GM21576 (cell line): ENCODE measurements at regions not wholly inside any gene's neighbourhood (a gene's known extent, or its start where the extent isn't known, plus 50 kb on each side); places are given as distances from the start of the nearest gene placed in this dataset.

Experiments
- ATAC-seq: cut with Tn5 transposase; IDR thresholded peaks from one replicate; pipeline ENCODE4 v1.9.1; 2021; ENCODE audit warnings: mild to moderate bottlenecking, moderate library complexity; ENCODE audit not compliant: unreplicated experiment

DNA sequence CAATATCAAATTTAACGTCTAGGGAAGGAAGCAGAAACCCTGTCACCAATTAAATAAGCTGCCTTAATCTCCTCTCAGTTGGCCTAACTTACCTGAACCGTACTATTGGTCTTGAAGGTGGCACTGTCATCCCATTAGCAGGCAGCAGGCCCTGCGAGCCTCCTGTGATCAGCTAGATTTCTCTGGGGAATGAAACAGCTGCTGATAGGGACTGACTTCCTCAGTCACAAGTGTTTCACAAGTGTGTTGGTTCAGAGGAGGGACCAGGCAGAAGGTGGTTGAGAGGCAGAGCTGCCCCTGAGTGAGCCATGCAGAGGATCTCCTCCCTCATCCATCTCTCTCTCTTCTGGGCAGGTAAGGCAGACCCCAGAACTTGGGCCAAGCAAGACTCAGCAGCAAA lies 166.8 kb downstream of the DAD1 start:
- no peak for ATAC-seq

DNA sequence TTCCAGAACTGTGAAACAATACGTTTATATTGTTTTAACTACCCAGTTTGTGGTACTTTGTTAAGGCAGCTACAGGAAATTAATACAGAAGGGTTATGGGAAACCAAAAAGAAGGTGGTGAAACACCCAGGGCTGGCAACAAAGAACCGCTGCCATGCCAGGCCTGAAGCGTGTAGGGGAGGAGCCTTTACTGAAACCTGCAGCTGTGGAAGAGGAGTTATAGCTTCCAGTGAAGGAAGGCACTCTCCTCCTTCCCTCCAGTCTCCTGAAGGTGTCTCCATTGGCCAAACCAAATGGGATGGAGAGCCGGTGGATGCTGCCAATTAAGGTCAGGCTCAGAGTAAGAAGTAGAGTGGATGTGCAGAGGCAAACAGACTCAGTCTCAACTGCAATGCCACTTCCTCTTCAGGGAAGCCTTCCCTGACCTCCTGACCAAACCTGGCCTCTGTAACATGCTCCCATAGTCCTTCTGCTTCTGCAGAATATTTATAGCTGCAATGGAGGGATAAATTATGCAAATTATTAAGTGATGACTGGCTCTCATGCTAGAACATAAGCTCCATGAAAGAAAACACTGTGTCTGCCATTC lies 168.3 kb downstream of the DAD1 start:
- ATAC-seq = no peak

DNA sequence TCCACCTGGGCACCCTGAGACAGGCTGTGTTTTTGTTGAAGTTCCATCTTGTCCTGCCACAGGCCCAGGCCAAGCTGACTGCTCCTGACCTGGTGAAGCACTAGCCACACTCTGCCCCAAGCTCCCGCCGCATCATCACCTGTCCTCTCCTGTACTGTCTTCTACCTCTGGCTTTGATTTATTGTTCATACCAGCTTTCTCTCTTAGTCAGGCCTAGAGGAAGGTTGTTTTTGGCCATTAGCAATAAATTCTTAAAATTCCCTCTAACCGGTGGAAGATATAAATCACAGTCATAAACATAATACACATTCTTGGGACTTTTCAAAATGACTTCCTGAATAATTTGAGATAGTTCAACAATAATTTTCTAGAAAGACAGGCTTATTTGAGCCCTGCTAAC lies 169.4 kb downstream of the DAD1 start:
- ATAC-seq = no peak

DNA sequence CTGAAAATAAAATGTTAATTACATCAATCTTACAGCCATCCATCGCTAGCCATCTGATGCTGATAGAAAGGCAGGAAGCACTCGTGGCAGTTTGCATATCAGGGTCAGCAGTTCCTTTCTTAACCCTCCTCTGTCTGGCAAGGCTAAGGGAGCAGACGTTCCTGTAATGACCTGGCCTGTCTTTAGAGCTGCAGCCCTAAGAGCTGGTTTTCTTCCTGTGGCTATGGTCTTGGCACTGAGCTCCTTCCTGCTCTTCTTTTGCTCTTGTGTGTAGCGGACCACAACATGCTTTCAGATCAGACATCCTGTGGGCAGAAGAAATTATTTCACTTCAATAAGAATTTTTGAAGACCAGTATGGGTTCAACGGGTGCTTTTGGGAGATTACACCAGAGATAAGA lies 170.4 kb downstream of the DAD1 start:
- ATAC-seq = no peak

DNA sequence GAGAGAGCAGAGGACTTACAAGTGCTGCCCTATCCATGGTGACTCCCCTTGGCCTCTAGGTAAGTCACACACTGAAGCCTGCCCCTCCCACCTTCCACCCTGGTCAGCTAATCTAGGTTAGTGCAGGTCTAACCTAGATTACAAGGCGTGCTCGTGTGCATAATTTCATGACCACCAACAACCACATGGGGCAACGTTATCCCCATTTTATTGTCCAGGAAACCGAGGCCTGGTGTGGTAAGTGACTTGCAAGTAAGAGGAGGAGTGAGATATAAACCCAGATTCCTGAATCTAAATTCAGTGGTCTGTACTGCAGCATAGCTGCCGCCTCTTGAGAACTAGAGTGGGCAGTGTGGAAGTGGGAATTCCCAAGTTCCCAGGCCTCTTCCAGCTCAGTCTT lies 171.1 kb downstream of the DAD1 start:
- ATAC-seq = no peak

DNA sequence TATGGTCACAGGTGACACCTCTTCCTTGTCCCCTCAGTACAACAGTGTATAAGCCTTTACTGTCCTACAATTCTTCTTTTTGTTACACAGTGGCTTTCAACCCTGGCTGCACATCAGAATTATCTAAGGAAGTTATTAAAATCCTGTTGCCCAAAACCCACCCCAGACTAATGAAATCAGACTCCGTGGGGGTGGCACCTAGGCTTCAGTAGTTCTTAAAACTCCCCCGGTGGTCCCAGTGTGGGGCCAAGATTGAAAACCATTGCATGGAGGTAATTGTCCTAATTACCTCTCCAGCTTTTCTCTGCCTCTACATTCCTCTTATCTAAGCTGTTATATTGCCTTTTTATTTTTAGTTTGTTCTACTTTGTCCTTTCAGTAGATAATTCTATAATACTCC lies 172.8 kb downstream of the DAD1 start:
- ATAC-seq = no peak

DNA sequence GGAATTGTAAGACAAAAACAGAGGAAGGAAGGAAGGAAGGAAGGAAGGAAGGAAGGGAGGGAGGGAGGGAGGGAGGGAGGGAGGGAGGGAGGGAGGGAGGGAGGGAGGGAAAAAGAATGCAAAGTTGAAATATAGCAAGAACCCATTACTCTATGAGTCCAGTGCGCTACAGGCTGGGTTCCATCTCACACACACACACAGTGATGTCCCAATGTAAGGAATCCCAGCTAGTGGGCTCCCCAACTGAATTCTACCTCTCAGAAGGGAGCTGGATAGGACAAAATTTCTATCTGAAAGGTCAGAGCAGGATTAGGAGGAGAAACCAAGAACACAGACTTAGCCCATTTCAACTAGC lies 173.4 kb downstream of the DAD1 start:
- no peak for ATAC-seq

DNA sequence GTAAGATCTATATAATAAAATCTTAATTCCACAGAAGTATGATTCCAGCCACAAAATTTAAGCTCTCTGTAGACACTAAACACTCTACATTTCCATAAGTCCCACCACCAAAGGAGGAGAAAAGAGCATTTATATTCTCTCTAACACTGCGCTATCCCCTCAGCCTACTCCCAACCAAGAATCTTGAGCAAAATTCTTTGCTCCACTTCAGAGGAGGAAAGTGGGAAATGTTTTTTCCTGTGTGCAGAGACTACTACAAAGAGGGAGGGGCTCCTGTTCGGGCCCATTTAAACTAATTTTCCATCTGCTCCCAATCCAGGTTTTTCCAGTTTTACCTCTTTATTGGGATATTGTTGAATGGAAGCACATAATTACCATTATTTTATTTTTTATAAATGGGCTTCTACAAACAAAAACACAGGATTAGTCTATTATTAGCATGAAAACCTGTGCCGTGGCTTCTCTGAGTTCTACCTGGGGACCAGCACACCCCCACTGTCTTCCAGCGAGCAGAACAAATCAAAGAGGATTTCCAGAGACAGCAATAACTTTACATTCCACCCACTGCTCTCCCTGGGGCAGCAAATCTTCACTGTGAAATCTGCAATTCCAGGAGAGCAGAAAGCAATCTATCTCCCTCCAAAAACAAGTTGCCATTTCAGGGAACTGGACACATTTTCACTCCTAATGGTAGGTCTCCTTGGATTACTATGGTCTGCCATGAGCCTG lies 174.0 kb downstream of the DAD1 start:
- ATAC-seq = no peak

DNA sequence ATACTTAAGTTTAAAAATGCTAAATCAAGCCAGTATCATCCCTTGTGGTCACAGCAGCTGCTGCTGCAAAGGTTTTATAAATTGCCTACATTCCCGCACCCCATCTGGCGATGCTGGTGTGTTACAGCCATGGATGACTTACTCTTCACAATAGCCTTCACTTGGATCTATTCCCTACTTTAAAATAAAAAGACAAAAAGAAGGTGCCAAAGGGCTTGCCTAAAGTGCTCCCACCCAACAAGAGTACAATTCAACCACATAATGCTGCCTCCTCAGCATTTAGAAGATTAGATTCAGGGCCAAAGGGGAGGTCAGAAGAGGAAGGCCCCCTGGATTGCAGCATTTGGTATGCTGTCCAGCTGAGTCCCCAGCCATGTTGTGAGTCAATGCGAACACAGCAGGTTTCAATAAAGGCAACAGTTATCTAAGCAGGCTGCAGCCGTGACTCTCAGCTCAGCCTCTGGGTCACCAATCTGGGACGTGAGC lies 176.1 kb downstream of the DAD1 start:
- ATAC-seq = no peak

DNA sequence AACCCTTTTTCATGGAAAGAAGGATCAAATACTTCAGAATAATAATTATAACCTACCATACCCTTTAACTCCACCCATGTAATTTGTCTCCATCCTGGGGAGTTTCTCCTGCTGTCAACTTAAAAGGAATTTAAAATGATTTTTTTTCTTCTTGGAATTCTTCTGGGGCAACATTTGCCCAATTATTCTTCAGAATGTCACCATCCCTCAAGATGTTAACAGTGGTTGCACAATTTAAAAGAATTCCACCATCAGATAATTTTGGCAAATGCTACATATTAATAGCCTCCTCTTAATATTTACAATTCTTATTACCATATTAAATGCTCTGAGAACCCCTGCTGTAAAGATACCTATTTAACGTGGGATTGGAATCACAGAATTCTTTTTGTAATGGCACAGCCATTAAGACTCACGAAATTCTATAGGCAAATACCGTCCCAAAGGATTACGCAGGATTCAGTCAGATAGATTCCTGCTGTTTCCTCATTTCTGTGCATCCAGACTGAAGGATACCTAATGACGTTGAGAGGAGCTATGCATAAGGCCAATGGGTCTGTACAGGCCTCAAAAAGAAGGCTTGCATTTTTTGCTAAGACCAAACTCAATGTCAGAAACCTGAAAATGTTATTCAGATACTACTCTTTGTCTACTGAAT lies 177.5 kb downstream of the DAD1 start:
- ATAC-seq = no peak

DNA sequence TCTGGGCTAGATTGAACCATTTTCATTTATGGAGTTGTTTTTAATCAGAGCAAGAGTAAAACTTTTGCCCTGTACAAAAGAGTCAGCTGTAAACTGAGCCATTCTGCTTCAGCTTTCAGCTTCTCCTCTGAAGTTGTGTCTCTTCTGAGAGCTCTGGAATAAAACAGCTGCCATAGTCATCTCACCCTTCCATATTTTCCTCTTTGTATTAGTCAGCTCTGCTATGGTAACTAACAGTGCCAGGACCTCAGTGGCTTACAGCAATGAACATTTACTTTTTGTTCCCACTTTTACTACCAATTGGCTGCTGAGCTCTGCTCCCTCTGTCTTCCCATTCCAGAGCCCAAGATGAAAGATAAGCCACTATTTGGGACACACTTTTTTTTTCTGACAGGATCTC lies 178.5 kb downstream of the DAD1 start:
- ATAC-seq = no peak

DNA sequence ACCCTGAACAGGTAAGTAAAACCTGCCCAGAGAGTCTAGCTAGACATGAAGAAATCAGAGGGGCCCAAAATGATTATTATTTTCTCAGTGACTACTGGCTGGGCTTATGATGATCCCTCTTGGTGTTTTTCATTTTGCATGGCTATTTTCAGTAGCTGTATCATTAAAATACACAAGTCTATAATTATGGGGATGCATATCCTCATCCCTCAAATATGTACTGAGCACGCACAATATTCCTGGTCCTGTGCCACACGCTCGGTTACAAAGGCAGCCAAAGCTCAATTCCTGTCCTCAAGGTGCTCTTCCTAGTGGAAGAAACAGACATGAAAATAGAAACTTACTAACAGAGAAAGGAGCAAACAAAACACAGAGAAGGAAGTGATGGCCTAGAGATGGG lies 180.0 kb downstream of the DAD1 start:
- ATAC-seq = no peak

DNA sequence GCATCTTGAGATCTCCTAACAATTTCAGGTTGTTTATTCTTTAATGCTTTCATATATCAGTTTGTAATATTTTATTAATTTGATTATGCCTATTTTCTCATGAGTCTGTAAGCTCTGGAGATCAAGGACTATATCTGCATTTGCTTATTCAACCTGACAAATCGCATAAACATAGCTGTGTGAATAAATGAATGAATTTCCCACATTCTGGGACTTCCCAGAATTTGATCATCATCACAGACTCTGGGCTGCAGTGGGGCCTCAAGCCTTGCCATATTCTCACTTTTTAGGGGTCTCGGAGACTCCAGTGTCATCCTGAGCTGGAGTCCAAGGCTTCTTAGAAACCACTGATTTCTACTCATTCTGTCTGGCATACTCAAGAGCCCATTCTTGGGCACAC lies 180.5 kb downstream of the DAD1 start:
- no peak for ATAC-seq

DNA sequence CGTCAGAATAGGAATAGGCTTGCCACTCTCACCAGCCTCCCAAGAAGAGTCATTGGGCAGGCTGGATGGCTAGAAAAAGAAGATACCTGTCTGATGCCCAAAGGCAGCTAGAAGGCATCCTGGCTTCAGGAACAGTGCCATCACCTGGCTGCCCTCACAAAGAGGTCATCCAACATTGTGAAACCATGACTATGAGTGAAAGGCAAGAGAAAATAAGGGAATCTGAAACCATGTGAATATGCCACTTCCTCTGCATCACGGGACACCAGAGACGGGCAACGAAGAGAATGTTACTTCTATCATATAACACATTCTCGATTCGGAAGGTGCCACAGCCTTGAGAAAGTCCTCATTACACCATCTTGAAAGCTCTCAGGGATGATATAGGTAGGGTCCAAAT lies 182.0 kb downstream of the DAD1 start:
- no peak for ATAC-seq

DNA sequence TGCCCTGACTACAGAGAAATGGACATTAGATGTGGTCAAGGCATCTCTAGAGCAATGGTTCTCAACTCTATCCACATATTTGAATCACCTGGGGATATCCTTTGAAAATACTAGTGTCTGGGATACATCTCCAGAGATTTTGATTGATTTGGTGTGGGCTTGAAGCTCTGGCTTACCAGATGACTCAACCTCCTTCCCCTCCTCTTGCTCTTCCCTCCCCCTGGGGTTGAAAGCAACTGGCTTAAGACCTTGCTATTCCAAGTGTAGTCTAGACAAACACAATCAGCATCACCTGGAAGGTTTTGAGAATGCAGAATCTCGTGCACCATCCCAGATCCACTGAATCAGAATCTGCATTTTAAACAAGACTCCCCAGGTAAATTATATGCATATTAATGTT lies 183.8 kb downstream of the DAD1 start:
- no peak for ATAC-seq

DNA sequence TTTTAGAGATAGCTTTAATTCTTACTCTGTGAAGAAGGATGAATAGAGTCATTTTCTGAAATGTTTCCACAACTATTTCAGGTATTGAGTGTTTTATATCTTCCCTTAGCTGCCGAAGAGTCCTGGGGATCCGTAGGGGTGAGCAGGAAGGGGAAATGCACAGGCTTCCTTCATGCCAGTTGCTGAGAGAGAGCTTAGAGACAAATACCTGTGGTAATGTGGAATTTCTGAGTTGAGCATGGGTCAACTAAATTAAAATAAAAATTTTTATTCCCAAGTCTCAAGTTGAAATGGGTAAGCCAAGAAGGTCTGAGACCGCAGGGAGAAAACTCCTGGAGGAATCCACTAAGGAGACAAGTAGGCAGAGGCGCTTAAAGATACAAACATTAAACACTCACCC lies 185.7 kb downstream of the DAD1 start:
- ATAC-seq = no peak

DNA sequence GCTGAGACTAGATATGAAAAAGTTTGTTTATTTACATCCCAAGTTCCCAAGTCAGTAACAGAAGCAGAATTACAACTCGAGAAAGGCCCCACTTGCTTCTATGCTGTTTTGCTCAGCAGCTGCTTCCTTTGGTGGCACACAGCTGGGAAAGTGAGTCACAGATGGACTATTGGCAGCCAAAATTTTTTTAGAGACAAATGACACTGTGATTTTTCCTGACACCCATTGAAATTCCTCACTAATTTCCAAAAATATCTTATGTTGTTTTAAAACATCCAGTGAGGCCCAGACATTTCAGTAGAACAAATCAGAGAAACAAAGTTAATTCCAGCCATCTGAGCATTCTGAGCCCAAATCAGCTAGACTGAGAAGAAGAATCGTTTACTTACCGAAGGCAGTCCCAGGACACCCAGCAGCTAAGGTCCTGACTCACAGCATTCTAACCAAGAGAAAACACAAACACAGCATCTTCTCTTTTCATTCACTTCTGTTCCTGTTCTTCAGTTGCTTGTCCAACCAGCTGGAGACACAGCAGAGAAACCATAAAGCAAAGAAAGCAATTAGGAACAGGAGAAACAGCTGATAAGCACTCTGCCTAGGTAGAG lies 188.3 kb downstream of the DAD1 start:
- no peak for ATAC-seq

DNA sequence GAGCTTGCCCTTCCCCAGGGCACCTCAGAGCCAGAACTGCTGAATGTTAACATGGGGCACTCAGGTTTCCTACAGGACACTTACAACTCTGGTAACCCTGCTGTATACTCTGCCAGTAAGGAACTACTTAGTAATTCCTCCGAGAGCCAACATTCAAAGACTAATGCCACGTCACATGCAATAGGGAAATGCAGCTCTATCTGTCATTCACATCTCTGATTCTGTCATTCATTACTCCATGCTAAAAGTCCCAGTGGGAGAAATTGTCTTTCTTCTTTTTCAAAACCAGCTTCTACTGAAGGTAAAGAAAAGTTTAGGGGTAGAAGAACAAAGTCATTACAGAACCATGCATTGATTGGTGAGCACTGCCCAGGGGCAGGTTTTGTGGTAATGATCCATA lies 189.2 kb downstream of the DAD1 start:
- ATAC-seq = no peak

DNA sequence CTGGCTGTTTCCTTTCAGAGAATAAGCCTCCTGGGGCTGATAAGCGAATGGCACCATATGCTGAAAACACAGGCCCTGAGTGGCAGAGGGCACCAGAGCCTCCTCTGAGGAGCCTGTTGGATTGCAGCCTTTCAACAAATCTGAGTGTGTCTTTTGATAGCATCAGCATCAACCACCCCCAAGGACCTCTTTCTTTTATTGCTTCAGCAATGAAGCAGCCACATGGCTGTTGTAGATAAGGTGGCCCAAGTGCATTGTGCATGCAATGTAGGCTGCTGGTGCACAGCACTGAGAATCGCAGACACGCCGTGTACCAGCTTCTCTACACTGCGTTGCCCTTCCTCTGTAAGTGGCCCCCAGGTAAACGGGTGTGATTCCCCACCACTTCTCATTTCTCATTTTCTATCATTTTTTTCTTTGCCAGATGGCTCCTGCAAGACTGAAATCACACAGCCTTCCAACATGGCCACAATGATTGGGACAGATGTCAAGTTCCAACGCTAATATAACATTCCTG lies 191.7 kb downstream of the DAD1 start:
- no peak for ATAC-seq

DNA sequence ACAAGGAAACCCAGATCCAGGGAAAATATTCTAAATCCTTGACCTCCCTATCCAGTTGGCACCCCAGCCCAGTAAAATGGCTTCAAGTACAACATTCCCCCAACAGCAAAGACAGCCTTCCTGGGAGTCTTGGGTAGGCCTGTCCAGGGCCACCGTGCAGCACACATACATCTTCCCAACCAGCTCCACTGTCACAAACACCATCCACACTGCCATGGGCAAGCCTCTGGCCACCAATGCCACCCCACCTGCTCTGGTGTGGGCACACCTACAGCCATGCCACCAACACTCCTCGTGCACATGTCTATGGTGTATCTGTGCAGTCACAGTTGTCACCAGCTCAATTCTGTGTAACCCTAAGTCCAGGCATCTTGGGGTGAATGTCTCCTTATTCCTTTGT lies 193.2 kb downstream of the DAD1 start:
- ATAC-seq = no peak

DNA sequence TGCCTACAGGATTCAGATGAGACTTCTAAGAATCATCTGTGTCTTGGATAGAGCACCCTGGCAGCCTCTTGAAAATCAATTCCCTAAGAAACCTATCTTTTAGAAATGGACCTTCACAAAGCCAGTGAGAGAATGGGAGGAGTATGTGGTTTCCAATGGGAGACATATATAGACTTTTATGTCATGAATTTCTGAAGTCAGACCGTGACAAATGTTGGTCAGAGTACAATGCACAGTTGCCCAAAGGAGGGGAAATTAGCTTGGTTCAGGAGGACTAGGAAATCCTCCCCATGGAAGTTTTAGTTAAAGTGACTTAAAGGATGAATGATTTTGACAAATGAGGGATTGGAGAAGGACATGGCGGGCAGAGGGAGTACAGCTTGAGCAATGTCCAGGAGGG lies 194.4 kb downstream of the DAD1 start:
- no peak for ATAC-seq

DNA sequence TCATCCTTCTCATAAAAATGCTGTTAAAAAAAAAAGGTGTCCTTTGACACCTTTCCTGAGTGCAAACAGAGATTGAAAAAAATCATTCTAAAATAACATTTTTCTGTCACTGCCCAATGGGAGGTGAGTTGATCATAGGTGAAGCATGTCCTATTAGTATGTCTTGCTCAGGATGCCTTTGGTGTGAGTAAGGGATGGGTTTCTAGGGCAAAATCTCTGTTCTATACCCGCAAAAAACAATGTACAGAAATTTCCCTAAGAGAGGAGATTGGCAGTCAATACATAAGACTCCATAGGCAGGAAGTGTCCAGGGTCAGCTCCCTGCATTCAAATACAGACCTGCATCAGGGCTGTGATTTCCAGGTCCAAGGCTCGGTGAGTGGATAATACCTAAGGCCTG lies 195.2 kb downstream of the DAD1 start:
- no peak for ATAC-seq
